ENCODE measurements at regions not wholly inside any gene's neighbourhood (a gene's known extent, or its start where the extent isn't known, plus 50 kb on each side); places are given as distances from the start of the nearest gene placed in this dataset.
"Not testable (repeated sequence)": the region's sequence is repeated elsewhere in the genome, so short reads cannot be mapped to it uniquely, and the experiment has no call there.

DNA sequence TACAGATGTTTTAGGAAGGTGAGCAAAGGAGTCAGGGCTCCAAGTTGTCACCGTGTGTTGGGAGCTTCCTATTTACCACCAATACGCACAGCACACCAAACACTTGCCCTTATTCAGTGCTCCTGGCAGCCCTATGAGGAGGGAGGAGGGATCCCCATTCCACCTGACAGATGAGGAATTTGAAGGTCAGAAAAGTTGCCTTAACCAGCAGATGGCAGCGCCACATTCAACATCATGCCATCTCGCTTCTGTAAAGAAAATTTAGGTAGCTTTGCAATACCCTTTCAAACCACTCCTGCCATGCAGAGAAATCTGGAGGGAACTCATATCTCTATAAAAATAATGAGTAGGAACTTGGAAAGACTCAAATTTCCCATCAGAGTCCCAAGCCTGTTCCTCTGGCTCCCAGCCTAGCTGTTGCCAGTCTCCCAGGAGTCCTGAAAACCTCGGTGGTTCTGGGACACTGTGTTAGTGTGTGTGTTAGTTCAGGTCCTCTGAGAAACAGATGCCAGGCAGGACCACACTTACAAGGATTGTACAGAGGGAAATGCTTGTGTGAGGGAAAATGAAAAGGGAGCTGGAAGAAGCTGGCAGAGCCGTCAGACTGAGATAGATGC, 410.5 kb downstream of the MED13L start:
- Mint-ChIP-seq H3K4me1 (peaks cover 58% of the 10 kb centered on the region), H3K36me3 (ENCODE audit: low read depth) (no peaks in the 10 kb centered on the region), H3K4me3 (peak overlapping the region; percentile 25), H3K27ac (peak overlapping the region; percentile 65), H3K9me3 (no peaks in the 10 kb centered on the region), H3K27me3 (ENCODE audit: low read depth, poor library complexity) (peaks cover 11% of the 10 kb centered on the region)
- DNase-seq, result no peak
- TF ChIP-seq, protein P1, sequence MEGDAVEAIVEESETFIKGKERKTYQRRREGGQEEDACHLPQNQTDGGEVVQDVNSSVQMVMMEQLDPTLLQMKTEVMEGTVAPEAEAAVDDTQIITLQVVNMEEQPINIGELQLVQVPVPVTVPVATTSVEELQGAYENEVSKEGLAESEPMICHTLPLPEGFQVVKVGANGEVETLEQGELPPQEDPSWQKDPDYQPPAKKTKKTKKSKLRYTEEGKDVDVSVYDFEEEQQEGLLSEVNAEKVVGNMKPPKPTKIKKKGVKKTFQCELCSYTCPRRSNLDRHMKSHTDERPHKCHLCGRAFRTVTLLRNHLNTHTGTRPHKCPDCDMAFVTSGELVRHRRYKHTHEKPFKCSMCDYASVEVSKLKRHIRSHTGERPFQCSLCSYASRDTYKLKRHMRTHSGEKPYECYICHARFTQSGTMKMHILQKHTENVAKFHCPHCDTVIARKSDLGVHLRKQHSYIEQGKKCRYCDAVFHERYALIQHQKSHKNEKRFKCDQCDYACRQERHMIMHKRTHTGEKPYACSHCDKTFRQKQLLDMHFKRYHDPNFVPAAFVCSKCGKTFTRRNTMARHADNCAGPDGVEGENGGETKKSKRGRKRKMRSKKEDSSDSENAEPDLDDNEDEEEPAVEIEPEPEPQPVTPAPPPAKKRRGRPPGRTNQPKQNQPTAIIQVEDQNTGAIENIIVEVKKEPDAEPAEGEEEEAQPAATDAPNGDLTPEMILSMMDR (IDR thresholded peaks at IDR 0.05), result no peak

DNA sequence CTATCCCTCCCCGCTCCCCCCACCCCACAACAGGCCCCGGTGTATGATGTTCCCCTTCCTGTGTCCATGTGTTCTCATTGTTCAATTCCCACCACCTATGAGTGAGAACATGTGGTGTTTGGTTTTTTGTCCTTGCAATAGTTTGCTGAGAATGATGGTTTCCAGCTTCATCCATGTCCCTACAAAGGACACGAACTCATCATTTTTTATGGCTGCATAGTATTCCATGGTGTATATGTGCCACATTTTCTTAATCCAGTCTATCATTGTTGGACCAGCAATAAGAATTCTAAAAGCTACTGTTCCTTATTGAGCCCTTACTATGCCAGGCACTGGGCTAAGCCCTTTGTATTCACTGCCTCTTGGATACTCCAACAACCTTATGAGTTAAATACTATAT, 411.2 kb downstream of the MED13L start:
- not testable (repeated sequence) for H3K27ac Mint-ChIP-seq; H3K9me3 Mint-ChIP-seq; H3K36me3 Mint-ChIP-seq (ENCODE audit: low read depth); H3K4me3 Mint-ChIP-seq; DNase-seq
- peaks cover 13% of the 10 kb centered on the region for H3K27me3 Mint-ChIP-seq (ENCODE audit: low read depth, poor library complexity)
- H3K4me1 Mint-ChIP-seq, result peaks cover 57% of the 10 kb centered on the region

DNA sequence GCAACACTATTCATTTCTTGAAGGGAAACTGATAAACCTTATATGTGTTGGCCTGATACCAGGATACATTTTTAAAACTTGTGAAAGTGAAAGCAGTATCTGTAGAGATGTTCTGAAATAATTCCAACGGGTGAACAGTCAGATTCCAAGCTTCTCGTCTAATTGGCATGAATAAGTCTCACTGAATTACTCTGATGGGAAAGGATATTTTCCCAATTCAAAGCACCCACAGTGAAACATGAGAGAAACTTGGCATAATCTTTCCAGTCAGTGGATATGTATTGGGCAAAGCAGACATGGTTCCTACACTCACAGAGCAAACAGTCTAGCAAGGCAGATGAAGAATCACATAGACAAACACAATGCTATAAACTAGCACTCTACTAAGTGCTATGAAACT, 413.1 kb downstream of the MED13L start:
- TF ChIP-seq, protein P1 (IDR thresholded peaks at IDR 0.05), result no peak
- no peak overlapping the region for H3K27ac Mint-ChIP-seq
- H3K9me3 Mint-ChIP-seq, result no peaks in the 10 kb centered on the region
- peaks cover 56% of the 10 kb centered on the region for H3K4me1 Mint-ChIP-seq
- no peaks in the 10 kb centered on the region for H3K36me3 Mint-ChIP-seq (ENCODE audit: low read depth)
- DNase-seq, result no peak
- H3K4me3 Mint-ChIP-seq, result no peak overlapping the region
- peaks cover 13% of the 10 kb centered on the region for H3K27me3 Mint-ChIP-seq (ENCODE audit: low read depth, poor library complexity)

DNA sequence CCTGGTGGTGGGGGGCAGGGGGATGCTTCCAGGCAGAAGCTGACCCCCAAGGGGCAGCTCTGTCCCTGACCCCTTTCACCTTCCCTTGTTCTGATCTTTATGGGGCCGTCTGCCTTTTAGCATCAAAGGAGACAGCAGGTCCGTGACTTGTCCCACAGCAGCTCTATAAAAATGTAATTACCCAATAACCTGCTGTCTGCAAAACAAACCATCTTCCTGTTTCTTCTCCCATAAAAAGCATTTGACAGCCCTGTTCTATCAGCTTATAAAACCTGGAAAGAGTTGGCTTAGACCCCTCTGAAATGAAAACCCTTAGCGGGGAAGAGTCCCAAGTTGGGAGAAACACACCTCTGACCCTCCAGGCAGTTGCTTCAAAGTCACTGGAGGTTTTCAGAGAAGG, 416.9 kb downstream of the MED13L start:
- TF ChIP-seq, protein P1 (IDR thresholded peaks at IDR 0.05), result no peak
- Mint-ChIP-seq H3K27ac (no peak overlapping the region), H3K9me3 (no peaks in the 10 kb centered on the region), H3K4me3 (no peak overlapping the region), H3K4me1 (peaks cover 37% of the 10 kb centered on the region), H3K27me3 (ENCODE audit: low read depth, poor library complexity) (peaks cover 10% of the 10 kb centered on the region), H3K36me3 (ENCODE audit: low read depth) (no peaks in the 10 kb centered on the region)
- DNase-seq, result no peak

DNA sequence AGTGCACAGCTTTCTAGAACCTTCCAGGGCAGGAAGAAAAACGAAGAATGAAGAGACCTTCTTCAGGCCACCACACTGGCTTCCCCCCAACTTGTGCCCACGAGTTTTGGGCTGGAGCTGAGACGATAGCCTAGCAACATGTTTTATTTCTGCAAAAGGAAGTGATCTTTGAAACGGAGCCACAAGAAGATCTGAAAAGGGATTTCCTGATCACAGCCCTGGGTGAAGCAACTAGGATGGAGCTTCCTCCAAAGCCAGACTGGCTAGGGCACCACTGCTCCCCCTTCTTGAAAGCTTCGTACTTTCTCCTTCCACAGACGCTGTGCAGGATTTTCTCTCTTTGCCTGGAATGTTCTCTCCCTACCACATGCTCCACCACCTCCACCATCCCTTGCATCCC, 418.3 kb downstream of the MED13L start:
- H3K27me3 Mint-ChIP-seq (ENCODE audit: low read depth, poor library complexity), result peaks cover 6% of the 10 kb centered on the region
- TF ChIP-seq, protein P1 (IDR thresholded peaks at IDR 0.05), result no peak
- no peak for DNase-seq
- H3K4me1 Mint-ChIP-seq, result peaks cover 37% of the 10 kb centered on the region
- H3K36me3 Mint-ChIP-seq (ENCODE audit: low read depth), result no peaks in the 10 kb centered on the region
- no peak overlapping the region for H3K27ac Mint-ChIP-seq
- no peak overlapping the region for H3K4me3 Mint-ChIP-seq
- no peaks in the 10 kb centered on the region for H3K9me3 Mint-ChIP-seq

DNA sequence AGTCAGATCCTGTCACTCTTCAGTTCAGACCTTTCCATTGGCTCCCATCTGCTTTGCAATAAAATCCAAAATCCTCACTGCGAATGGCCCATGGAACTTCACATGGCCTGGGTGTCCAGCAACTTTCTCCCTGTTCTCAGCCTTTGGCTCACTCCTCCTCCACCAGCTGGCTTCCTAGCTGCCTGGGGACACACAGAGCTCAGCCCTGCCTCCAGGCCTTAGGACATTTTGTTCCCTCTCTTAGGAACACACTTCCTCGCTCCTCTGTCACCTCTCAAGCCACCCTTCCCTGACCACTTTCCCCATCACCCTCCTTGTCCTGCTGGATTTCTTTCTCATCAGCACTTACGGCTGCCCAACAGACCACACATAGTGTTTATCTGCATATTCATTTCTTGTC, 419.6 kb downstream of the MED13L start:
- peaks cover 10% of the 10 kb centered on the region for H3K27me3 Mint-ChIP-seq (ENCODE audit: low read depth, poor library complexity)
- H3K27ac Mint-ChIP-seq, result peak overlapping the region; percentile 54
- H3K4me1 Mint-ChIP-seq, result peaks cover 34% of the 10 kb centered on the region
- TF ChIP-seq, protein P1 (IDR thresholded peaks at IDR 0.05), result no peak
- H3K36me3 Mint-ChIP-seq (ENCODE audit: low read depth), result no peaks in the 10 kb centered on the region
- H3K9me3 Mint-ChIP-seq, result no peaks in the 10 kb centered on the region
- DNase-seq, result no peak
- H3K4me3 Mint-ChIP-seq, result no peak overlapping the region

Measured in nephron progenitor cell (in vitro differentiated cells).